Gastroesophageal sphincter (tissue), 4 donors: ENCODE measurements at regions not wholly inside any gene's neighbourhood (a gene's known extent, or its start where the extent isn't known, plus 50 kb on each side); places are given as distances from the start of the nearest gene placed in this dataset.
"Not testable (repeated sequence)": the region's sequence is repeated elsewhere in the genome, so short reads cannot be mapped to it uniquely, and the experiment has no call there.

Experiments
- ATAC-seq: fragments of 150-250 bp; one replicate; pipeline ENCODE4 v1.9.1; 2016; ENCODE audit warnings: mild to moderate bottlenecking, moderate library complexity
- H3K27ac ChIP-seq, 4 donors: fragments of 200-600 bp; sonication (generic) in 3 of 4; 1 replicate in 3 of 4; 2 replicates in 1 of 4; pipeline ENCODE4 v1.5.1; 2016 to 2019
- H3K27me3 ChIP-seq: fragments of 200-600 bp; sonication (generic); one replicate; pipeline ENCODE4 v1.5.1; 2019
- H3K36me3 ChIP-seq, 2 donors: fragments of 200-600 bp; sonication (generic); one replicate each; pipeline ENCODE4 v1.5.1; 2019; ENCODE audit warnings: control low read depth in 1 of 2
- H3K4me1 ChIP-seq, 3 donors: fragments of 200-600 bp; sonication (generic); 1 replicate in 2 of 3; 2 replicates in 1 of 3; pipeline ENCODE4 v1.5.1; 2016 to 2019; ENCODE audit warnings: control low read depth in 2 of 3
- H3K4me3 ChIP-seq, 2 donors: fragments of 200-600 bp; sonication (generic); one replicate each; pipeline ENCODE4 v1.5.1; 2019; ENCODE audit warnings: mild to moderate bottlenecking in 1 of 2, moderate library complexity in 1 of 2
- H3K9me3 ChIP-seq, 3 donors: fragments of 200-600 bp; sonication (generic); one replicate each; pipeline ENCODE4 v1.5.1; 2017 to 2019; ENCODE audit warnings: control low read depth in 2 of 3
- CTCF ChIP-seq, 4 experiments: fragments of 200-600 bp in 2 of 4; fragments of 450-650 bp in 2 of 4; sonication (generic) in 1 of 4; IDR thresholded peaks; one replicate each; pipeline ENCODE4 v1.5.1; 2017 to 2019; ENCODE audit warnings: antibody characterized with exemption in 4 of 4, mild to moderate bottlenecking in 2 of 4, moderate library complexity in 2 of 4
- EP300 ChIP-seq: sonication (generic); formaldehyde crosslinking; IDR thresholded peaks from one replicate; pipeline ENCODE4 v1.6.1; 2017; ENCODE audit warnings: antibody characterized with exemption, mild to moderate bottlenecking
- POLR2A ChIP-seq, 2 donors: fragments of 450-650 bp; IDR thresholded peaks; one replicate each; pipeline ENCODE4 v1.6.1; 2017; ENCODE audit warnings: antibody characterized with exemption in 2 of 2, mild to moderate bottlenecking in 2 of 2, moderate library complexity in 1 of 2
- POLR2AphosphoS5 ChIP-seq: sonication (generic); formaldehyde crosslinking; IDR thresholded peaks from one replicate; pipeline ENCODE4 v1.6.1; 2017; ENCODE audit warnings: antibody characterized with exemption
- WGBS, 2 donors: methylation state at CpG; one replicate each; pipeline ENCODE4 v1.1.5; 2018; ENCODE audit warnings: low coverage in 1 of 2; 5-methylcytosine and 5-hydroxymethylcytosine counted together

GRCh38 chr20:20793591-20793990 is 81.1 kb upstream of the RALGAPA2 start:
- H3K9me3 ChIP-seq: no peaks in the 10 kb centered on the region
- H3K27me3 ChIP-seq: peaks cover 7% of the 10 kb centered on the region
- TF ChIP-seq CTCF (IDR thresholded peaks at IDR 0.05) (no peak), EP300 (no peak), POLR2AphosphoS5 (no peak), POLR2A (IDR thresholded peaks at IDR 0.05) (no peak)
- no peaks in the 10 kb centered on the region for H3K36me3 ChIP-seq
- no peak for ATAC-seq
- 50% methylated on average over 1 of the region's 2 CpGs; no CpG with 5 or more reads in 1 of the 2 donors for WGBS, 2 donors
- no peaks in the 10 kb centered on the region for H3K4me1 ChIP-seq
- no peak overlapping the region for H3K27ac ChIP-seq
- H3K4me3 ChIP-seq: no peak overlapping the region

- H3K4me3 ChIP-seq: no peak overlapping the region
- H3K9me3 ChIP-seq: peaks cover 0 to 2% (median 0%) of the 10 kb centered on the region in 3 donors
- no peak for ATAC-seq
- peaks cover 7% of the 10 kb centered on the region for H3K27me3 ChIP-seq
- H3K4me1 ChIP-seq: no peaks in the 10 kb centered on the region
- WGBS, 2 donors: 58 to 84% methylated on average over 8 of the region's 14 CpGs
- no peak for TF ChIP-seq EP300
- no peaks in the 10 kb centered on the region for H3K36me3 ChIP-seq
- H3K27ac ChIP-seq: no peak overlapping the region
Measured at GRCh38 chr20:20791664-20792568, 79.5 kb upstream of the RALGAPA2 start.

GRCh38 chr20:20788308-20788707 is 75.9 kb upstream of the RALGAPA2 start:
- no peak for ATAC-seq
- H3K4me3 ChIP-seq: no peak overlapping the region

GRCh38 chr20:20786428-20786827 is 74.0 kb upstream of the RALGAPA2 start:
- Histone ChIP-seq H3K4me3 (no peak overlapping the region), H3K4me1 (peaks cover 0 to 13% (median 0%) of the 10 kb centered on the region in 3 donors), H3K36me3 (no peaks in the 10 kb centered on the region), H3K9me3 (peaks cover 0 to 5% (median 0%) of the 10 kb centered on the region in 3 donors), H3K27me3 (no peaks in the 10 kb centered on the region), H3K27ac (no peak overlapping the region)
- no peak for ATAC-seq
- TF ChIP-seq CTCF (IDR thresholded peaks at IDR 0.05) (no peak), POLR2AphosphoS5 (no peak), POLR2A (IDR thresholded peaks at IDR 0.05) (no peak), EP300 (no peak)
- 75 to 83% methylated on average over 2 of the region's 2 CpGs for WGBS, 2 donors

More at GRCh38 chr20:20788308-20788707, 75.9 kb upstream of the RALGAPA2 start:
- 75 to 76% methylated on average over 3 to 4 of the region's 4 CpGs for WGBS, 2 donors
- TF ChIP-seq POLR2AphosphoS5 (no peak), CTCF (IDR thresholded peaks at IDR 0.05) (no peak), POLR2A (IDR thresholded peaks at IDR 0.05) (no peak), EP300 (no peak)
- H3K27ac ChIP-seq: no peak overlapping the region
- no peaks in the 10 kb centered on the region for H3K4me1 ChIP-seq
- peaks cover 0 to 5% (median 0%) of the 10 kb centered on the region in 3 donors for H3K9me3 ChIP-seq
- H3K27me3 ChIP-seq: peaks cover 7% of the 10 kb centered on the region
- H3K36me3 ChIP-seq: no peaks in the 10 kb centered on the region

GRCh38 chr20:20785226-20785625 is 72.8 kb upstream of the RALGAPA2 start:
- Histone ChIP-seq H3K9me3 (peaks cover 0 to 5% (median 0%) of the 10 kb centered on the region in 3 donors), H3K27me3 (no peaks in the 10 kb centered on the region), H3K36me3 (no peaks in the 10 kb centered on the region), H3K27ac (no peak overlapping the region), H3K4me1 (peaks cover 0 to 13% (median 0%) of the 10 kb centered on the region in 3 donors), H3K4me3 (no peak overlapping the region)
- 69% methylated on average over 2 of the region's 2 CpGs; no CpG with 5 or more reads in 1 of the 2 donors for WGBS, 2 donors
- no peak for ATAC-seq
- no peak for TF ChIP-seq EP300
- no peak for TF ChIP-seq POLR2AphosphoS5
- no peak for TF ChIP-seq CTCF (IDR thresholded peaks at IDR 0.05)
- no peak for TF ChIP-seq POLR2A (IDR thresholded peaks at IDR 0.05)

GRCh38 chr20:20784450-20784849 is 72.0 kb upstream of the RALGAPA2 start:
- ATAC-seq: not testable (repeated sequence)
- peaks cover 0 to 13% (median 0%) of the 10 kb centered on the region in 3 donors for H3K4me1 ChIP-seq
- 42 to 89% methylated on average over 1 to 4 of the region's 4 CpGs for WGBS, 2 donors

More at GRCh38 chr20:20784450-20784849, 72.0 kb upstream of the RALGAPA2 start:
- H3K27ac ChIP-seq, H3K36me3 ChIP-seq, H3K27me3 ChIP-seq, H3K9me3 ChIP-seq, H3K4me3 ChIP-seq: not testable (repeated sequence)
